MCF 10A (cell line): ENCODE measurements at regions not wholly inside any gene's neighbourhood (a gene's known extent, or its start where the extent isn't known, plus 50 kb on each side); places are given as distances from the start of the nearest gene placed in this dataset.

Experiments used
- BruUV-seq: library from RNA; stranded (reverse); fragments of 400-500 nt; replicated peaks from 2 replicates; lab custom pipeline; 2021; lab: Mats Ljungman, UMichigan
- CTCF ChIA-PET: fragments of 300-600 bp; sonication (Branson Sonifier 250); formaldehyde crosslinking; extraction: SDS; loops from one replicate; lab custom pipeline; 2021; ENCODE audit warnings: antibody characterized with exemption, inconsistent platforms; lab: Yijun Ruan, JAX
- POLR2A ChIA-PET: fragments of 300-600, 350-650 bp; sonication (Branson Sonifier 250); formaldehyde crosslinking; extraction: SDS; loops from one replicate; lab custom pipeline; 2020; ENCODE audit warnings: antibody characterized with exemption, inconsistent platforms; lab: Yijun Ruan, JAX
- DNase-seq: peaks from one replicate; pipeline ENCODE4 v3.0.0-alpha.2; 2018; ENCODE audit not compliant: unreplicated experiment
- H3K27ac Mint-ChIP-seq: one replicate; pipeline ENCODE4 v1.8.0; 2022; ENCODE audit warnings: mild to moderate bottlenecking, low read depth, mixed read lengths; ENCODE audit not compliant: unreplicated experiment
- H3K27me3 Mint-ChIP-seq: one replicate; pipeline ENCODE4 v1.8.0; 2022; ENCODE audit warnings: mixed read lengths; ENCODE audit not compliant: insufficient read depth, unreplicated experiment
- H3K36me3 Mint-ChIP-seq: one replicate; pipeline ENCODE4 v1.8.0; 2022; ENCODE audit warnings: mild to moderate bottlenecking, moderate library complexity, mixed read lengths; ENCODE audit not compliant: insufficient read depth, unreplicated experiment
- H3K4me1 Mint-ChIP-seq: one replicate; pipeline ENCODE4 v1.8.0; 2022; ENCODE audit warnings: mixed read lengths; ENCODE audit not compliant: insufficient read depth, unreplicated experiment
- H3K4me3 Mint-ChIP-seq: one replicate; pipeline ENCODE4 v1.8.0; 2022; ENCODE audit warnings: mild to moderate bottlenecking, moderate library complexity, mixed read lengths; ENCODE audit not compliant: unreplicated experiment
- H3K9me3 Mint-ChIP-seq: one replicate; pipeline ENCODE4 v1.8.0; 2022; ENCODE audit warnings: mixed read lengths; ENCODE audit not compliant: unreplicated experiment
- intact Hi-C: fragments of 100-400 bp; cut with micrococcal nuclease; formaldehyde crosslinking; loops from 2 replicates; pipeline ENCODE4 v1.14.1; 2022
- TF ChIP-seq, protein P1 (sequence below): fragments of 200-600 bp; IDR thresholded peaks from one replicate; pipeline ENCODE4 v1.8.0; 2022; ENCODE audit warnings: antibody characterized with exemption, mild to moderate bottlenecking; ENCODE audit not compliant: unreplicated experiment

- POLR2A ChIA-PET = no interaction called here
- TF ChIP-seq, protein P1, sequence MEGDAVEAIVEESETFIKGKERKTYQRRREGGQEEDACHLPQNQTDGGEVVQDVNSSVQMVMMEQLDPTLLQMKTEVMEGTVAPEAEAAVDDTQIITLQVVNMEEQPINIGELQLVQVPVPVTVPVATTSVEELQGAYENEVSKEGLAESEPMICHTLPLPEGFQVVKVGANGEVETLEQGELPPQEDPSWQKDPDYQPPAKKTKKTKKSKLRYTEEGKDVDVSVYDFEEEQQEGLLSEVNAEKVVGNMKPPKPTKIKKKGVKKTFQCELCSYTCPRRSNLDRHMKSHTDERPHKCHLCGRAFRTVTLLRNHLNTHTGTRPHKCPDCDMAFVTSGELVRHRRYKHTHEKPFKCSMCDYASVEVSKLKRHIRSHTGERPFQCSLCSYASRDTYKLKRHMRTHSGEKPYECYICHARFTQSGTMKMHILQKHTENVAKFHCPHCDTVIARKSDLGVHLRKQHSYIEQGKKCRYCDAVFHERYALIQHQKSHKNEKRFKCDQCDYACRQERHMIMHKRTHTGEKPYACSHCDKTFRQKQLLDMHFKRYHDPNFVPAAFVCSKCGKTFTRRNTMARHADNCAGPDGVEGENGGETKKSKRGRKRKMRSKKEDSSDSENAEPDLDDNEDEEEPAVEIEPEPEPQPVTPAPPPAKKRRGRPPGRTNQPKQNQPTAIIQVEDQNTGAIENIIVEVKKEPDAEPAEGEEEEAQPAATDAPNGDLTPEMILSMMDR = no peak
- Mint-ChIP-seq H3K9me3 (no peaks in the 10 kb centered on the region), H3K27ac (no peak overlapping the region), H3K4me1 (no peaks in the 10 kb centered on the region), H3K27me3 (no peaks in the 10 kb centered on the region), H3K36me3 (no peaks in the 10 kb centered on the region), H3K4me3 (no peak overlapping the region)
- intact Hi-C loops = no loop called here
- BruUV-seq = no TSS peak
- no peak for DNase-seq
- CTCF ChIA-PET = no interaction called here
These were observed 665.6 kb downstream of the TRIML1 start for GRCh38 chr4:188804861-188805260.

- Mint-ChIP-seq H3K27ac (no peak overlapping the region), H3K4me1 (no peaks in the 10 kb centered on the region), H3K36me3 (no peaks in the 10 kb centered on the region), H3K9me3 (peaks cover 8% of the 10 kb centered on the region), H3K27me3 (no peaks in the 10 kb centered on the region), H3K4me3 (no peak overlapping the region)
- intact Hi-C loops = no loop called here
- DNase-seq = no peak
- TF ChIP-seq, protein P1 = no peak
- ChIA-PET CTCF (no interaction called here), POLR2A (no interaction called here)
- no TSS peak for BruUV-seq
These were observed 671.9 kb downstream of the TRIML1 start for GRCh38 chr4:188811121-188811520.

GRCh38 chr4:188812644-188813043 is 673.4 kb downstream of the TRIML1 start:
- TF ChIP-seq, protein P1 = no peak
- Mint-ChIP-seq H3K27ac (no peak overlapping the region), H3K27me3 (no peaks in the 10 kb centered on the region), H3K36me3 (no peaks in the 10 kb centered on the region), H3K9me3 (peaks cover 8% of the 10 kb centered on the region), H3K4me3 (no peak overlapping the region), H3K4me1 (no peaks in the 10 kb centered on the region)
- intact Hi-C loops = no loop called here
- no peak for DNase-seq
- ChIA-PET CTCF (interaction anchor here (0.7 kb wide), 1 partner anchor 305 kb away, joined by 3 read pairs; no protein-coding TSS in a partner anchor), POLR2A (no interaction called here)
- no TSS peak for BruUV-seq

GRCh38 chr4:188818300-188818699 is 679.1 kb downstream of the TRIML1 start:
- TF ChIP-seq, protein P1 = no peak
- BruUV-seq = no TSS peak
- ChIA-PET CTCF (no interaction called here), POLR2A (no interaction called here)
- Mint-ChIP-seq H3K36me3 (no peaks in the 10 kb centered on the region), H3K4me1 (no peaks in the 10 kb centered on the region), H3K9me3 (peaks cover 8% of the 10 kb centered on the region), H3K27me3 (no peaks in the 10 kb centered on the region), H3K27ac (no peak overlapping the region), H3K4me3 (no peak overlapping the region)
- DNase-seq = no peak
- intact Hi-C loops = no loop called here
